H9 (cell line): ENCODE measurements at regions not wholly inside any gene's neighbourhood (a gene's known extent, or its start where the extent isn't known, plus 50 kb on each side); places are given as distances from the start of the nearest gene placed in this dataset.

ENCODE experiments used
- DNase-seq: peaks from one replicate; pipeline ENCODE4 v3.0.0-alpha.2; 2017
- H2AFZ ChIP-seq: one replicate; pipeline ENCODE4 v1.6.1; 2013; ENCODE audit warnings: mild to moderate bottlenecking, low read length, control low read depth, moderate library complexity
- H2AK5ac ChIP-seq: 2 replicates; pipeline ENCODE4 v1.6.1; 2013; ENCODE audit warnings: low read length, control low read depth, mixed read lengths; ENCODE audit not compliant: insufficient read length
- H2BK120ac ChIP-seq: one replicate; pipeline ENCODE4 v1.6.1; 2013; ENCODE audit warnings: low read depth, mild to moderate bottlenecking, low read length, control low read depth, inconsistent platforms; ENCODE audit not compliant: poor library complexity, severe bottlenecking
- H2BK12ac ChIP-seq: 2 replicates; pipeline ENCODE4 v1.6.1; 2013; ENCODE audit warnings: low read length, control low read depth, mixed read lengths, low read depth; ENCODE audit not compliant: insufficient read length
- H2BK15ac ChIP-seq: 2 replicates; pipeline ENCODE4 v1.6.1; 2013; ENCODE audit warnings: low read depth, low read length, control low read depth
- H2BK20ac ChIP-seq: one replicate; pipeline ENCODE4 v1.6.1; 2013; ENCODE audit warnings: low read depth, mild to moderate bottlenecking, low read length, control low read depth, inconsistent platforms; ENCODE audit not compliant: poor library complexity, severe bottlenecking
- H2BK5ac ChIP-seq: 2 replicates; pipeline ENCODE4 v1.6.1; 2013; ENCODE audit warnings: low read length, control low read depth, mixed read lengths; ENCODE audit not compliant: insufficient read length
- H3K14ac ChIP-seq: 2 replicates; pipeline ENCODE4 v1.6.1; 2013; ENCODE audit warnings: low read length, control low read depth; ENCODE audit not compliant: insufficient read depth
- H3K18ac ChIP-seq: 2 replicates; pipeline ENCODE4 v1.6.1; 2013; ENCODE audit warnings: low read depth, mild to moderate bottlenecking, mixed read lengths, low read length, control low read depth; ENCODE audit not compliant: insufficient read length
- H3K23ac ChIP-seq: 2 replicates; pipeline ENCODE4 v1.6.1; 2013; ENCODE audit warnings: low read length, control low read depth, mixed read lengths, low read depth; ENCODE audit not compliant: insufficient read length
- H3K23me2 ChIP-seq: 2 replicates; pipeline ENCODE4 v1.6.1; 2013; ENCODE audit warnings: low read depth, mild to moderate bottlenecking, mixed read lengths, low read length, control low read depth; ENCODE audit not compliant: insufficient read length, poor library complexity, severe bottlenecking
- H3K27ac ChIP-seq: 2 replicates; pipeline ENCODE4 v1.5.1; 2013; ENCODE audit warnings: low read length, control low read depth, mixed read lengths, low read depth; ENCODE audit not compliant: insufficient read length
- H3K27me3 ChIP-seq: 2 replicates; pipeline ENCODE4 v1.6.1; 2013; ENCODE audit warnings: low read length, control low read depth, inconsistent platforms; ENCODE audit not compliant: insufficient read depth
- H3K4ac ChIP-seq: 2 replicates; pipeline ENCODE4 v1.6.1; 2013; ENCODE audit warnings: low read depth, mild to moderate bottlenecking, control low read depth, inconsistent platforms, low read length, moderate library complexity
- H3K4me1 ChIP-seq: 2 replicates; pipeline ENCODE4 v1.6.1; 2013; ENCODE audit warnings: low read length, control low read depth, inconsistent platforms; ENCODE audit not compliant: insufficient read depth
- H3K4me2 ChIP-seq: 2 replicates; pipeline ENCODE4 v1.6.1; 2013; ENCODE audit warnings: low read length, control low read depth, mixed read lengths; ENCODE audit not compliant: insufficient read length, insufficient read depth
- H3K56ac ChIP-seq: 2 replicates; pipeline ENCODE4 v1.6.1; 2013; ENCODE audit warnings: low read depth, mild to moderate bottlenecking, mixed read lengths, low read length, control low read depth; ENCODE audit not compliant: insufficient read length
- H3K79me1 ChIP-seq: 2 replicates; pipeline ENCODE4 v1.6.1; 2013; ENCODE audit warnings: low read depth, mild to moderate bottlenecking, moderate library complexity, low read length, control low read depth, inconsistent platforms; ENCODE audit not compliant: insufficient read depth, poor library complexity, severe bottlenecking
- H3K79me2 ChIP-seq: 2 replicates; pipeline ENCODE4 v1.6.1; 2013; ENCODE audit warnings: low read length, control low read depth, inconsistent platforms; ENCODE audit not compliant: insufficient read depth
- H3K9ac ChIP-seq: 2 replicates; pipeline ENCODE4 v1.6.1; 2013; ENCODE audit warnings: low read length, control low read depth, mixed read lengths; ENCODE audit not compliant: insufficient read length; ENCODE audit errors: extremely low read depth
- H3K9me3 ChIP-seq: one replicate; pipeline ENCODE4 v1.6.1; 2013; ENCODE audit warnings: low read depth, low read length, inconsistent platforms; ENCODE audit not compliant: control insufficient read depth
- H3T11ph ChIP-seq: one replicate; pipeline ENCODE4 v1.6.1; 2013; ENCODE audit warnings: mild to moderate bottlenecking, low read length, control low read depth, inconsistent platforms
- H4K20me1 ChIP-seq: one replicate; pipeline ENCODE4 v1.6.1; 2013; ENCODE audit not compliant: control insufficient read depth, insufficient read length, insufficient read depth
- H4K5ac ChIP-seq: 2 replicates; pipeline ENCODE4 v1.6.1; 2013; ENCODE audit warnings: low read depth, mild to moderate bottlenecking, mixed read lengths, low read length, control low read depth; ENCODE audit not compliant: insufficient read length
- H4K8ac ChIP-seq: replicated peaks from 2 replicates; pipeline ENCODE4 v1.6.1; 2013; ENCODE audit warnings: low read length, control low read depth, mixed read lengths, low read depth; ENCODE audit not compliant: insufficient read length
- H4K91ac ChIP-seq: 2 replicates; pipeline ENCODE4 v1.6.1; 2013; ENCODE audit warnings: low read depth, mild to moderate bottlenecking, moderate library complexity, mixed read lengths, low read length, control low read depth; ENCODE audit not compliant: insufficient read length
- H3K27ac Mint-ChIP-seq, 3 experiments: 2 replicates in 2 of 3; 3 replicates in 1 of 3; pipeline ENCODE4 v1.8.0; 2020 to 2021; ENCODE audit warnings: mixed read lengths in 3 of 3, mild to moderate bottlenecking in 1 of 3, moderate library complexity in 1 of 3
- H3K27me3 Mint-ChIP-seq: 2 replicates; pipeline ENCODE4 v1.8.0; 2021; ENCODE audit warnings: low read depth, mild to moderate bottlenecking, moderate library complexity, mixed read lengths
- H3K36me3 Mint-ChIP-seq, 3 experiments: 2 replicates in 2 of 3; 3 replicates in 1 of 3; pipeline ENCODE4 v1.8.0; 2020 to 2021; ENCODE audit warnings: low read depth in 3 of 3, mixed read lengths in 3 of 3; ENCODE audit not compliant: insufficient read depth in 1 of 3
- H3K4me1 Mint-ChIP-seq, 2 experiments: 2 replicates each; pipeline ENCODE4 v1.8.0; 2020; ENCODE audit warnings: mixed read lengths in 2 of 2
- H3K4me3 Mint-ChIP-seq, 2 experiments: 2 replicates in 1 of 2; 3 replicates in 1 of 2; pipeline ENCODE4 v1.8.0; 2020 to 2021; ENCODE audit warnings: mild to moderate bottlenecking in 2 of 2, mixed read lengths in 2 of 2, moderate library complexity in 1 of 2
- H3K9me3 Mint-ChIP-seq, 2 experiments: 2 replicates in 1 of 2; 3 replicates in 1 of 2; pipeline ENCODE4 v1.8.0; 2020; ENCODE audit warnings: mild to moderate bottlenecking in 2 of 2, mixed read lengths in 2 of 2, moderate library complexity in 1 of 2
- WGBS: extraction: QIAGEN DNeasy Blood & Tissue Kit; methylation state at CpG from one replicate; pipeline ENCODE4 v1.1.7; 2013; ENCODE audit warnings: missing lambda C conversion rate, low lambda C conversion rate, mixed read lengths; ENCODE audit not compliant: insufficient read length; ENCODE audit errors: extremely low coverage; 5-methylcytosine and 5-hydroxymethylcytosine counted together
- TF ChIP-seq, protein P1 (sequence below): fragments of 200-600 bp; sonication (generic); conservative IDR thresholded peaks from 3 replicates; pipeline ENCODE4 v1.8.0; 2021; ENCODE audit warnings: antibody characterized with exemption, mild to moderate bottlenecking

DNA sequence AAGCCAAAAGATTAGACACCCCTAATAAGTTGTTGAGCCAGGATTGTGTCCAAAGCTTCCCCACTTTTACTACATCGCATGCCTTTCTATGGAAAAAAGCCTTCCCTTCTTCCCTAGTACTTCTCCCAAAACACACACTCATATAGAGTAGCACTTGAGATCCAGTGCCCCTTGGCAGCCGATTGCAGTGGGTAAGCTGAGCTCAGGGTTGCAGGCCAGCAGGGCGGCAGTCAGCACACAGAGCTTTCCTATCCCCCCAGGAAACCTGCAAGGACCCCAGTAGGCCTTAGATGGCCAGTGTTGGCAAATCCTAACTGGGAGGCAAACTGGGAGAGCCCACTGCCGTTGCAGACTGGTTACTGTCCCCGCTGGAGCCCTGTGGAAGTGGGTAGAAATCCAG lies 75.7 kb upstream of the C15orf39 start:
- Histone ChIP-seq H3K23me2 (no peaks in the 10 kb centered on the region), H3K27me3 (no peaks in the 10 kb centered on the region), H4K20me1 (no peaks in the 10 kb centered on the region), H3T11ph (no peak overlapping the region), H3K14ac (no peak overlapping the region), H3K79me1 (no peaks in the 10 kb centered on the region), H3K79me2 (no peaks in the 10 kb centered on the region), H3K4me2 (no peak overlapping the region), H2BK5ac (no peak overlapping the region), H4K91ac (no peak overlapping the region), H3K56ac (no peak overlapping the region), H2BK120ac (no peak overlapping the region), H3K4ac (no peak overlapping the region), H2BK20ac (no peak overlapping the region), H4K8ac (no peak overlapping the region), H3K4me1 (no peaks in the 10 kb centered on the region), H4K5ac (no peak overlapping the region), H2AFZ (no peak overlapping the region), H3K27ac (no peak overlapping the region), H2BK12ac (no peak overlapping the region), H3K18ac (no peak overlapping the region), H2BK15ac (no peak overlapping the region), H3K9ac (no peak overlapping the region), H3K9me3 (no peaks in the 10 kb centered on the region), H2AK5ac (no peak overlapping the region), H3K23ac (no peak overlapping the region)
- peaks cover 0 to 1% (median 0%) of the 10 kb centered on the region in 3 experiments; a peak in 2 of 7 replicates for H3K36me3 Mint-ChIP-seq
- no peaks in the 10 kb centered on the region; the same call in 1 of the 2 replicates for H3K27me3 Mint-ChIP-seq
- peaks cover 0 to 3% of the 10 kb centered on the region in 2 experiments; a peak in 1 of 5 replicates for H3K9me3 Mint-ChIP-seq
- no peak overlapping the region for H3K4me3 Mint-ChIP-seq
- WGBS, result no CpG with 5 or more reads among the region's 5 CpGs
- TF ChIP-seq, protein P1, sequence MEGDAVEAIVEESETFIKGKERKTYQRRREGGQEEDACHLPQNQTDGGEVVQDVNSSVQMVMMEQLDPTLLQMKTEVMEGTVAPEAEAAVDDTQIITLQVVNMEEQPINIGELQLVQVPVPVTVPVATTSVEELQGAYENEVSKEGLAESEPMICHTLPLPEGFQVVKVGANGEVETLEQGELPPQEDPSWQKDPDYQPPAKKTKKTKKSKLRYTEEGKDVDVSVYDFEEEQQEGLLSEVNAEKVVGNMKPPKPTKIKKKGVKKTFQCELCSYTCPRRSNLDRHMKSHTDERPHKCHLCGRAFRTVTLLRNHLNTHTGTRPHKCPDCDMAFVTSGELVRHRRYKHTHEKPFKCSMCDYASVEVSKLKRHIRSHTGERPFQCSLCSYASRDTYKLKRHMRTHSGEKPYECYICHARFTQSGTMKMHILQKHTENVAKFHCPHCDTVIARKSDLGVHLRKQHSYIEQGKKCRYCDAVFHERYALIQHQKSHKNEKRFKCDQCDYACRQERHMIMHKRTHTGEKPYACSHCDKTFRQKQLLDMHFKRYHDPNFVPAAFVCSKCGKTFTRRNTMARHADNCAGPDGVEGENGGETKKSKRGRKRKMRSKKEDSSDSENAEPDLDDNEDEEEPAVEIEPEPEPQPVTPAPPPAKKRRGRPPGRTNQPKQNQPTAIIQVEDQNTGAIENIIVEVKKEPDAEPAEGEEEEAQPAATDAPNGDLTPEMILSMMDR, result no peak
- DNase-seq, result no peak
- peaks cover 17 to 18% of the 10 kb centered on the region in 2 experiments for H3K4me1 Mint-ChIP-seq
- no peak overlapping the region for H3K27ac Mint-ChIP-seq
